IMR-90 (cell line): ENCODE measurements at regions not wholly inside any gene's neighbourhood (a gene's known extent, or its start where the extent isn't known, plus 50 kb on each side); places are given as distances from the start of the nearest gene placed in this dataset.

ENCODE experiments used
- ATAC-seq: fragments of 200-7000 bp; cut with Tn5 transposase; 2 replicates; pipeline ENCODE4 v1.9.1; 2020; ENCODE audit warnings: low read depth, mild to moderate bottlenecking, moderate library complexity
- BruUV-seq: library from RNA; stranded (reverse); fragments of 400-500 nt; replicated peaks from 2 replicates; lab custom pipeline; 2021; lab: Mats Ljungman, UMichigan
- CTCF ChIA-PET: fragments of 300-600 bp; formaldehyde crosslinking; extraction: SDS; loops from one replicate; lab custom pipeline; 2021; ENCODE audit warnings: antibody characterized with exemption; lab: Yijun Ruan, JAX
- POLR2A ChIA-PET: fragments of 300-600 bp; sonication (Branson Sonifier 250); formaldehyde crosslinking; loops from one replicate; lab custom pipeline; 2022; ENCODE audit warnings: antibody characterized with exemption; ENCODE audit not compliant: unreplicated experiment; lab: Charles Lee
- DNase-seq: peaks from one replicate; pipeline ENCODE4 v3.0.0; 2013
- H2AFZ ChIP-seq: replicated peaks from 2 replicates; pipeline ENCODE3; 2013; ENCODE audit warnings: low read length, mild to moderate bottlenecking; ENCODE audit not compliant: poor library complexity
- H2AK5ac ChIP-seq: 2 replicates; pipeline ENCODE4 v1.6.1; 2013; ENCODE audit warnings: low read depth, low read length, inconsistent platforms
- H2AK9ac ChIP-seq: replicated peaks from 2 replicates; pipeline ENCODE3; 2013; ENCODE audit warnings: mild to moderate bottlenecking, low read depth, low read length, moderate library complexity; ENCODE audit not compliant: poor library complexity
- H2BK120ac ChIP-seq: 2 replicates; pipeline ENCODE4 v1.6.1; 2013; ENCODE audit warnings: low read depth, low read length, inconsistent platforms
- H2BK15ac ChIP-seq: 3 replicates; pipeline ENCODE4 v1.6.1; 2013; ENCODE audit warnings: low read depth, low read length, inconsistent platforms
- H2BK20ac ChIP-seq: 2 replicates; pipeline ENCODE4 v1.6.1; 2013; ENCODE audit warnings: low read depth, mild to moderate bottlenecking, inconsistent platforms, low read length, moderate library complexity
- H2BK5ac ChIP-seq: 2 replicates; pipeline ENCODE4 v1.6.1; 2013; ENCODE audit warnings: mild to moderate bottlenecking, low read depth, low read length, inconsistent platforms; ENCODE audit not compliant: poor library complexity, severe bottlenecking
- H3K14ac ChIP-seq: replicated peaks from 2 replicates; pipeline ENCODE4 v1.6.1; 2013; ENCODE audit warnings: low read depth, low read length, inconsistent platforms
- H3K18ac ChIP-seq: 2 replicates; pipeline ENCODE4 v1.6.1; 2013; ENCODE audit warnings: low read depth, low read length, control low read depth
- H3K23ac ChIP-seq: 2 replicates; pipeline ENCODE4 v1.6.1; 2013; ENCODE audit warnings: low read depth, low read length, inconsistent platforms
- H3K27ac ChIP-seq: 2 replicates; pipeline ENCODE4 v1.5.1; 2013; ENCODE audit warnings: mild to moderate bottlenecking, control low read depth, low read length; ENCODE audit not compliant: insufficient read depth
- H3K27me3 ChIP-seq: 2 replicates; pipeline ENCODE4 v1.6.1; 2013; ENCODE audit warnings: low read length; ENCODE audit not compliant: control insufficient read depth, insufficient read depth
- H3K36me3 ChIP-seq: 2 replicates; pipeline ENCODE4 v1.6.1; 2013; ENCODE audit warnings: low read length, mixed read lengths; ENCODE audit not compliant: control insufficient read depth, insufficient read depth
- H3K4ac ChIP-seq: 2 replicates; pipeline ENCODE4 v1.6.1; 2013; ENCODE audit warnings: low read depth, low read length, inconsistent platforms
- H3K4me1 ChIP-seq: 2 replicates; pipeline ENCODE4 v1.6.1; 2013; ENCODE audit warnings: low read length, mixed read lengths; ENCODE audit not compliant: control insufficient read depth, insufficient read depth
- H3K4me2 ChIP-seq: 2 replicates; pipeline ENCODE4 v1.6.1; 2013; ENCODE audit warnings: low read depth, mild to moderate bottlenecking, control low read depth, low read length, moderate library complexity
- H3K4me3 ChIP-seq: 2 replicates; pipeline ENCODE4 v1.5.1; 2013; ENCODE audit warnings: low read depth, mild to moderate bottlenecking, control low read depth, low read length, moderate library complexity; ENCODE audit not compliant: insufficient read depth
- H3K56ac ChIP-seq: 2 replicates; pipeline ENCODE4 v1.6.1; 2013; ENCODE audit warnings: low read length, inconsistent platforms; ENCODE audit not compliant: insufficient read depth; ENCODE audit errors: extremely low read depth
- H3K79me1 ChIP-seq, 2 experiments: 2 replicates each; pipeline ENCODE4 v1.6.1; 2013; ENCODE audit warnings: low read length in 2 of 2, inconsistent platforms in 1 of 2, low read depth in 1 of 2
- H3K9ac ChIP-seq: 2 replicates; pipeline ENCODE4 v1.6.1; 2013; ENCODE audit warnings: low read depth, low read length, control low read depth
- H3K9me1 ChIP-seq: 2 replicates; pipeline ENCODE4 v1.6.1; 2013; ENCODE audit warnings: low read length, inconsistent platforms; ENCODE audit not compliant: insufficient read depth
- H3K9me3 ChIP-seq: 2 replicates; pipeline ENCODE4 v1.6.1; 2013; ENCODE audit warnings: low read length; ENCODE audit not compliant: control insufficient read depth, insufficient read depth
- H4K20me1 ChIP-seq: 2 replicates; pipeline ENCODE4 v1.6.1; 2013; ENCODE audit warnings: low read length, inconsistent platforms; ENCODE audit not compliant: insufficient read depth
- H4K5ac ChIP-seq: 2 replicates; pipeline ENCODE4 v1.6.1; 2013; ENCODE audit warnings: mild to moderate bottlenecking, low read depth, low read length, control low read depth
- H4K8ac ChIP-seq, 2 experiments: 2 replicates each; pipeline ENCODE4 v1.6.1; 2013; ENCODE audit warnings: low read depth in 2 of 2, low read length in 2 of 2, control low read depth in 1 of 2, inconsistent platforms in 1 of 2
- H4K91ac ChIP-seq: 2 replicates; pipeline ENCODE4 v1.6.1; 2013; ENCODE audit warnings: low read depth, low read length, inconsistent platforms; ENCODE audit not compliant: insufficient read depth
- CHD1 ChIP-seq: IDR thresholded peaks from 2 replicates; pipeline ENCODE4 v1.6.1; 2012; ENCODE audit warnings: low read depth, low read length, improper control_type of control experiment
- NFE2L2 ChIP-seq: fragments of 150-350 bp; IDR thresholded peaks from 2 replicates; pipeline ENCODE4 v1.6.1; 2016; ENCODE audit warnings: low read depth, mild to moderate bottlenecking, low read length
- WGBS, 2 experiments: methylation state at CpG; one replicate each; pipeline versions ENCODE4 v1.1.5 to v1.1.7; 2013; ENCODE audit warnings: missing lambda C conversion rate in 2 of 2; ENCODE audit not compliant: insufficient read length in 1 of 2; ENCODE audit errors: extremely low coverage in 2 of 2; 5-methylcytosine and 5-hydroxymethylcytosine counted together
- dilution Hi-C: fragments of 300-500 bp; cut with HindIII; formaldehyde crosslinking; loops from one replicate; pipeline ENCODE4 v1.14.3; 2018; ENCODE audit warnings: low sequenced_read_pairs; ENCODE audit not compliant: unreplicated experiment
- in situ Hi-C: fragments of 300-500 bp; cut with MboI; formaldehyde crosslinking; loops from 3 replicates; pipeline ENCODE4 v1.14.3; 2019; ENCODE audit warnings: low sequenced_read_pairs, inconsistent platforms, mixed read lengths
- intact Hi-C: fragments of 100-400 bp; cut with micrococcal nuclease; formaldehyde crosslinking; loops from 2 replicates; pipeline ENCODE4 v1.10.0; 2022
- TF ChIP-seq, protein P1 (sequence below): conservative IDR thresholded peaks from 2 replicates; pipeline ENCODE4 v1.5.1; 2012; ENCODE audit warnings: mild to moderate bottlenecking, low read depth, low read length, improper control_type of control experiment

DNA sequence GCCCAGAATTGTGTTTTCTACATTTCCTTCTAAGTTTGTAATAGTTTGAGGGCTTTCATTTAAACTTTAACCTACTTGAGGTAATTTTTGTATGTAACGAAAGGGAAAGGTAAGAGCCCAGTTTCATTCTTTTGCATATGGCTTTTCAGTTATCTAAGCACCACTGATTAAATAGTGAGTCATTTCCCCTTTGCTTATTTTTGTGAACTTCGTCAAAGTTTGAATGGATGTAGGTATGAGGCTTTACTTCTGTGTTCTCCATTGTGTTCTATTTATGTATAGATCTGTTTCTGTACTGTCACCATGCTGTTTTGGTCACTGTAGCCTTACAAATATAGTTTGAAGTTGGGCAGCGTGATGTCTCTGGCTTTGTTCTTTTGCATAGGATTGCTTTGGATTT is 944.8 kb upstream of the CNTNAP5 start:
- Histone ChIP-seq H3K4me2 (no peak overlapping the region), H3K23ac (no peak overlapping the region), H3K14ac (no peak overlapping the region), H4K91ac (no peak overlapping the region), H3K4me1 (no peaks in the 10 kb centered on the region), H4K8ac (no peak overlapping the region), H3K9me1 (no peaks in the 10 kb centered on the region), H2BK5ac (no peak overlapping the region), H2AK5ac (no peak overlapping the region), H3K4me3 (no peak overlapping the region), H3K18ac (no peak overlapping the region), H4K5ac (no peak overlapping the region), H3K79me1 (no peaks in the 10 kb centered on the region), H2AK9ac (no peak overlapping the region), H3K9me3 (peaks cover 4% of the 10 kb centered on the region; the same call in 1 of the 2 replicates), H3K27me3 (no peaks in the 10 kb centered on the region), H2BK15ac (no peak overlapping the region), H3K36me3 (no peaks in the 10 kb centered on the region), H2AFZ (no peak overlapping the region), H3K27ac (no peak overlapping the region), H3K56ac (no peak overlapping the region), H3K4ac (no peak overlapping the region), H2BK20ac (no peak overlapping the region), H3K9ac (no peak overlapping the region), H4K20me1 (no peaks in the 10 kb centered on the region), H2BK120ac (no peak overlapping the region)
- no TSS peak for BruUV-seq
- in situ Hi-C loops (no loop called here), dilution Hi-C loops (no loop called here), intact Hi-C loops (no loop called here)
- ChIA-PET CTCF (no interaction called here), POLR2A (no interaction called here)
- TF ChIP-seq NFE2L2 (no peak), CHD1 (no peak)
- TF ChIP-seq, protein P1, sequence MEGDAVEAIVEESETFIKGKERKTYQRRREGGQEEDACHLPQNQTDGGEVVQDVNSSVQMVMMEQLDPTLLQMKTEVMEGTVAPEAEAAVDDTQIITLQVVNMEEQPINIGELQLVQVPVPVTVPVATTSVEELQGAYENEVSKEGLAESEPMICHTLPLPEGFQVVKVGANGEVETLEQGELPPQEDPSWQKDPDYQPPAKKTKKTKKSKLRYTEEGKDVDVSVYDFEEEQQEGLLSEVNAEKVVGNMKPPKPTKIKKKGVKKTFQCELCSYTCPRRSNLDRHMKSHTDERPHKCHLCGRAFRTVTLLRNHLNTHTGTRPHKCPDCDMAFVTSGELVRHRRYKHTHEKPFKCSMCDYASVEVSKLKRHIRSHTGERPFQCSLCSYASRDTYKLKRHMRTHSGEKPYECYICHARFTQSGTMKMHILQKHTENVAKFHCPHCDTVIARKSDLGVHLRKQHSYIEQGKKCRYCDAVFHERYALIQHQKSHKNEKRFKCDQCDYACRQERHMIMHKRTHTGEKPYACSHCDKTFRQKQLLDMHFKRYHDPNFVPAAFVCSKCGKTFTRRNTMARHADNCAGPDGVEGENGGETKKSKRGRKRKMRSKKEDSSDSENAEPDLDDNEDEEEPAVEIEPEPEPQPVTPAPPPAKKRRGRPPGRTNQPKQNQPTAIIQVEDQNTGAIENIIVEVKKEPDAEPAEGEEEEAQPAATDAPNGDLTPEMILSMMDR = no peak
- WGBS, 2 experiments = no CpG with 5 or more reads among the region's 3 CpGs
- ATAC-seq (no peak), DNase-seq (no peak)
